Ramos (cell line): ENCODE measurements at regions not wholly inside any gene's neighbourhood (a gene's known extent, or its start where the extent isn't known, plus 50 kb on each side); places are given as distances from the start of the nearest gene placed in this dataset.
"Not testable (repeated sequence)": the region's sequence is repeated elsewhere in the genome, so short reads cannot be mapped to it uniquely, and the experiment has no call there.

Source experiments
- in situ Hi-C: fragments of 300-500 bp; cut with MboI; formaldehyde crosslinking; loops from one replicate; pipeline ENCODE4 v1.14.3; 2022; ENCODE audit warnings: low sequenced_read_pairs; ENCODE audit not compliant: unreplicated experiment

- in situ Hi-C loops: no loop called here
These were observed 82.1 kb downstream of the PLEKHG1 start for GRCh38 chr6:150681578-150682395.

DNA sequence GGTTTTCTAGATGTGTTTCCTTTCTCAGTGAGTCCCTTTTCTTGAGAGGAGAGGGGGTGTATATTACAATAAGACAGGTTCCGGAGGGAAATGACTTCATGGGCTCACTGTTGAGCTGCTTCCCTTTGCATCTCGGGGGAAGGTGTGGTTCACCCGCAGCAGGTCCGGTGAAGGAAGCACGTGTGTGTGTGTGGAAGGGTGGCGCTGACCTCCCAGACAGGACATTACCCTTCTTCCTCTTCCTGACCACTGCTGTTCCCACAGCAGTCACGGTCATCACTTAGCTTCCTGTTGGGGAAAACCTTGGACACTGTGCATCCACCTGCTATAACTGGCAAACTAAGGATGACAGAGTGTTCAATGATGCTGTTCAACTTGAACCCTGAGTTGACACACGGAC, 83.6 kb downstream of the PLEKHG1 start:
- in situ Hi-C loops: no loop called here

DNA sequence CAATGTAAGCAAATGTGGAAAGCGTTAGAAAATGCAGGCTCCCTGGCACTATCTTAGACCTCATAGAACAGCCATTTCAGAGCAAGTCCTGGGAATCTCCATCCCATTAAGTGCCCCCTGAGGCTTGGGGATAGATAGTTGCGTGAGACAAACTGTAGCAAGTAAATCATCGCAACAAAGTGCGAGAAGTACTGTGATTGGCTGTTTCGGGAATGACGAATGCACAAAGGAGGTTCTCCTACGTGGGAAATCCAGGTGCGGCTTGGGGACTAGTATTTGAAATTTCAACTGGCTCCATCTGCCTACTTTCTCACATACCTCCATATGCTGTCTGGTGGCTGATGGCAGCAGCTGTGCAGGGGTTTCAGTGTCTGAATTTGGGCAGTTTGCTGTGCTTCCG, 84.5 kb downstream of the PLEKHG1 start:
- in situ Hi-C loops: no loop called here

DNA sequence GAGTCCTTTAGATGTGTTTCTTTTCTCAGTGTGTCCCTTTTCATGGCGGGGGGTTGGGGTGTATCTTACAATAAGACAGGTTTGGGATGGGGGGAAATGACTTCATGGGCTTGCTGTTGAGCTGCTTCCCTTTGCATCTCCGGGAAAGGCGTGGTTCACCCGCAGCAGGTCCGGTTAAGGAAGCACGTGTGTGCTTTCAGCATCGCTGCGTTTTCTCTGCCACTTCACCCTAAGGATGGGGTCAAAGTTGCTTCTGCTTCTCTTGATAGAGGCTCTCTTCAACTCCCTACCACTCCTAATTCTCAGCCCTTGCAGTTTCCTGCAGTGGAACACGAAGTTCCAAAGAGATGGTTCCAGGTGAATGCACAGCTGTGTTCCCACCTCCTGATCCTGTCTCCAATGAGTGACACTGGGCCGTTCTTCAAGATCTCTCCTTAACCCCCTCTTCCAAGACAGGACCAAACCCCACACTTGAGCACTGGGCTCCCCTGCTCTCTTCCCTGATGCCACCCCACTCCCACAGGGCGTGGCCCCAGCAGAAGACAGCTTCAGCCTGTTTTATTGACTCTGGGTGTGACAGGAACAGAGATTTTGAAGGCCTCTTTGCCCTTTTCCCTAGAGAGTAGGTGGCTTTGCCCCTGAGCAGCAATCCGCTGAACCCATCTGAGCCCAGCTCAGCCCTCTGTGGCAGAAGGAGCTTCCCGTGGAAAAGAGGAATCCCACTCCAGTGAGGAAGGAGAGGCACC, 85.2 kb downstream of the PLEKHG1 start:
- in situ Hi-C loops: no loop called here

- in situ Hi-C loops: no loop called here
These were observed 86.2 kb downstream of the PLEKHG1 start for GRCh38 chr6:150685860-150686259.

DNA sequence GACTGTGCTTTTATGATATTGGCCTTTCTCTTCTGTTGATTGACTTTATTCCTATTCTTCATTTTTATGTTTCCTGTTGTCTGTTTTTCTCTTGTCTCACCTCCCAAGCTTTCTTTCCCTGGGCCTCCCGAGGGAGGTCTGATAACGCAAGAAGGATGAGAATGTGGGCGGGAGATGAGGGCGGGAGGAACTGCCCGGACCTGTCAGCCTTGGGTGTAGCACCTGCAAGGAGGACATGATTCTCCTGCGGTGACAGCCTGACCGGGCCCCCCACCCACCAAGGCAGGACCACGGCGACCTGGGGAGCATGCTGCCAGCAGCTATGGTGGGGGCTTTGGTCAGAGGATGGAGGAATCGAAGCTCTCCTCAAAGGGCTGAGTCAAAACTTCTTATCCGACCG, 86.9 kb downstream of the PLEKHG1 start:
- in situ Hi-C loops: no loop called here

GRCh38 chr6:150687508-150687907, 87.8 kb downstream of the PLEKHG1 start:
- in situ Hi-C loops: no loop called here

GRCh38 chr6:150689900-150690590, 90.4 kb downstream of the PLEKHG1 start:
- in situ Hi-C loops: no loop called here

GRCh38 chr6:150690681-150691080, 91.0 kb downstream of the PLEKHG1 start:
- in situ Hi-C loops: no loop called here

GRCh38 chr6:150691463-150691862, 91.8 kb downstream of the PLEKHG1 start:
- in situ Hi-C loops: no loop called here

DNA sequence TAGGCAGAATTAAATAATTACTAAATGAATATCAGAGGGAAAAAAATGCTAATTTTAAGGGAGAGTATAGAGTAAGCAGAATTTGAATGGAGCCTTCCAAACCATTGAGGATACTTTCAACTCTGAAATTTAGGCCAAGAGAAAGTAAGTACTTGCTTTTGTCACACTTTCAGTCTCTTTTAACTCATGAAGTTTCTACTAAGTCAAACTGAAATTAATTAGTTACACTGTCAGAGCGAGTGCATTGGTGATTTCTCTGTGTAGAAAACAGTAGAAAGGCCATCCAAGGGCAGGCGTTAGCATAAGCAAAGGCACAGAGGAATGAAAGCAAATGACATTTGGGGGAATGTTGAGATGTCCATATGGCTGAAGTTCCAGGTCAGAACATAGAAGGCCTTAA, 92.9 kb downstream of the PLEKHG1 start:
- in situ Hi-C loops: no loop called here

DNA sequence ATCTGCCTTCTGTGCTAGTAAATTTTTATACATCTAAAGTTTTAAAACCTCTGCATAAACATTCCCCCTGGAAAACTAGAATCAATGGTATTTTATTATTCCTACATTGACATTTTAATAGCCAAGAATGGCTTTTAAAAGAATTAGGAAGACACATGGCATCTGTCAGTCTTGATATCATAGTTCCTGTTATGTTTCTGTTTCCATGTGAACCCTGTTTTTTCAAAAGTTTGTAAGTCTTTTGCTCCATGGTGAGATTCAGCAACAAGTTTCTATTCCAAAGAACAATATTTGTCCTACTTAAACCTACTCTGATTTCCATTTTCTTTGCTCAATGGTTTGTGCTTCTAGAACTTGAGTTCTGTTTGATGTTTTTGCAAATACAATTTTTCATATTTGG, 95.2 kb downstream of the PLEKHG1 start:
- in situ Hi-C loops: no loop called here

DNA sequence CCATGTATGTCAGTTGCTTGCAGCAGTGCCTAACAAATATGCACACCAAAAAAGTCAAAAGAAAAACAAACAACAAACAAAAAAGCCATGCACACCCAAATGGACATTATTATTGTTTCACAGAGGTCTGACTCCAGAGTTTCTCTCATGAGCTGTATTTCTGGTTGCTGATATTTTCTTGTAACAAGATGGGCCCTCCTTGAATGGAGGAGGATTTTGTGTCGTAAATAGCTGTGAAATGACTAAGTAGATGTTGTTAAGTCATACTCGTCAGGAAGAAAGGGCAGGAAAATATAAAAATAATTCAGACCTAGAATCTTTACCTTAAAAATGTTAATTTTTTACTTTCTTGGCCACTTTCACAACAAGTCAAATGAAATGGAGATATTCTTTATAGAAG, 96.0 kb downstream of the PLEKHG1 start:
- in situ Hi-C loops: no loop called here

GRCh38 chr6:150696190-150696589, 96.5 kb downstream of the PLEKHG1 start:
- in situ Hi-C loops: no loop called here

- in situ Hi-C loops: not testable (repeated sequence)
These were observed 97.2 kb downstream of the PLEKHG1 start for GRCh38 chr6:150696918-150697317.

DNA sequence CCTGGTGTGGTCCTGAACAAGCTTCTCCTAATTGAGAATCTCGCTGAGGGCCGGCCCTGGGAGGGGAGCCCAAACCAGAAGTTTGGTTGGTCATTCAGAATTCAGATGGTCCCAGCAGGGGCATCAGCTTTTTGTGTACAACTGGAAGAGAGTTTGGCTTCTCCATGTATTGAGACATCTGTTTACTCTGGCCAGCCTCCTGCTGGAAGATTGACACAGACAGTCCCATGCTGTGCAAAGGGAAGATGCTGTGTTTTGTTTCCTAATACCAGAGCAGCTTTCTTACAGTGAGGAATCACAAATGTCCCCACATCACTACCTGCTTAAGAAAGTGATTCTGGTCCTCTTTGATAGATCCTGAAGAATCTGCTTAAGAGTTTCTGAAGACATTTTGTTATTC, 97.8 kb downstream of the PLEKHG1 start:
- in situ Hi-C loops: no loop called here

GRCh38 chr6:150698391-150698790, 98.7 kb downstream of the PLEKHG1 start:
- in situ Hi-C loops: no loop called here

GRCh38 chr6:150702675-150703074, 103.0 kb downstream of the PLEKHG1 start:
- in situ Hi-C loops: no loop called here

GRCh38 chr6:150704447-150705192, 104.9 kb downstream of the PLEKHG1 start:
- in situ Hi-C loops: no loop called here

GRCh38 chr6:150705392-150705791, 105.7 kb downstream of the PLEKHG1 start:
- in situ Hi-C loops: no loop called here
